ENCODE measurements at regions not wholly inside any gene's neighbourhood (a gene's known extent, or its start where the extent isn't known, plus 50 kb on each side); places are given as distances from the start of the nearest gene placed in this dataset.
"Not testable (repeated sequence)": the region's sequence is repeated elsewhere in the genome, so short reads cannot be mapped to it uniquely, and the experiment has no call there.

DNA sequence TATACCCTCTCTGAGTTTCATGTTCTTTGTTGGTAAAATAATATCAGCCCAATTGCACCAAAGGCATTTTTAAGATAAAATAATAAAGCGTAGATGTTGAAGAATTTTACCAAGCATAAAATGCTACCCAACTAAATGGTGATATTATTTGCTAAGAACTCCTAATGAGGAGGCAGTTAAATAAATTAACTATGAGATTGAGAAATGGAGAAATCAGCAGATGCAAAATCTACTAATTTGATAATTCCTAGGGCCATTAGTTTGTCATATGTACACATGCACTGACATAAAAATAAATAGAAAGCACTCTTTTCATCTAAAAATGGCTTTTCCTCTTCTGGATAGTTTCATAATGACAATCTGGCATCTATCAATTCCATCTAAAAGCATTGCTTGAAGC lies 681.5 kb upstream of the FAM98A start:
- no peak for DNase-seq (ENCODE audit: extremely low read depth, low read depth)

DNA sequence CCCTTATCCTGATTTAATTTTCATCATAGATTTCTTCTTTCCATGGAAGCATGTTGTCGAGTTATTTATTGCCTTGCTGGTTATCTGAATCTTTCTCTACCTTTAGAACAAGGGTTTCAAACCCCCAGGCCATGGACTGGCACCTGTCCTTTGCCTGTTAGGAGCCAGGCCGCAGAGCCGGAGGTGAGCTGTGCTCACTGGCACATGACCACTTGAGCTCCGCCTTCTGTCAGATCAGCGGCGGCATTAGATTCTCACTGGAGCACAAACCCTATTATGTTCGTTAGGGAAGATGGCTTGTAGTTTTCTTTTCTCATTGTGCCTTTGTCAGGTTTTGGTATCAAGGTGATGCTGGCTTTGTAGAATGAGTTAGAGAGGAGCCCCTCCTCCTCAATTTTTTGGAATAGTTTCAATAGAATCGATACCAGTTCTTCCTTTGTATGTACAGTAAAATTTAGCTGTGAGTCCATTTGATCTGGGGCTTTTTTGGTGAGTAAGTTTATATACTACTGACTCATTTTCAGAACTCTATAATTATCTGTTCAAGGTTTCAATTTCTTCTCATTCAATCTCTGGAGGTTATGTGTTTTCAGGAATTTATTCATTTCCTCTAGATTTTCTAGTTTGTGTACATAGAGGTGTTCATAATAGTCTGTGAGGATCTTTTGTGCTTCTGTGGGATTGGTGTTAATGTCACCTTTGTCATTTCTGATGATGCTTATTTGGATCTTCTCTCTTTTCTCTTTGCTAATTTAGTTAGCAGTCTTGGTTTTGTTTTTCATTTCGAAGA lies 668.0 kb upstream of the FAM98A start:
- no peak for DNase-seq (ENCODE audit: extremely low read depth, low read depth)

DNA sequence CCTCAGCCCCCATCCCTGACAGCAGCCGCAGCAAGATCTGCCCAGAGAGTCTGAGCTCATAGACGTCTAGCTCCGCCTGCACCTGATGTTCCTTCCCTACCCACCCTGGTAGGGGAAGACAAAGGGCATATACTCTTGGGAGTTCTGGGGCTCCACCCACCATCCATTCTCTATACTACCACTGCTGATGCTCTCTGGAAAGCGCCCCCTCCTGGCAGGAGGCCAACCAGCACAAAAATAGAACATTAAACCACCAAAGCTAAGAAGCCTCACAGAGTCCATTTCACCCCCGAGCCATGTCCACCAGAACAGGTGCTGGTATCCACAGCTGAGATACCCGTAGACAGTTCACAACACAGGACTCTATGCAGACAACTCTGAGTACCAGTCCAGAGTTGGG lies 662.6 kb upstream of the FAM98A start:
- no peak for DNase-seq (ENCODE audit: extremely low read depth, low read depth)

DNA sequence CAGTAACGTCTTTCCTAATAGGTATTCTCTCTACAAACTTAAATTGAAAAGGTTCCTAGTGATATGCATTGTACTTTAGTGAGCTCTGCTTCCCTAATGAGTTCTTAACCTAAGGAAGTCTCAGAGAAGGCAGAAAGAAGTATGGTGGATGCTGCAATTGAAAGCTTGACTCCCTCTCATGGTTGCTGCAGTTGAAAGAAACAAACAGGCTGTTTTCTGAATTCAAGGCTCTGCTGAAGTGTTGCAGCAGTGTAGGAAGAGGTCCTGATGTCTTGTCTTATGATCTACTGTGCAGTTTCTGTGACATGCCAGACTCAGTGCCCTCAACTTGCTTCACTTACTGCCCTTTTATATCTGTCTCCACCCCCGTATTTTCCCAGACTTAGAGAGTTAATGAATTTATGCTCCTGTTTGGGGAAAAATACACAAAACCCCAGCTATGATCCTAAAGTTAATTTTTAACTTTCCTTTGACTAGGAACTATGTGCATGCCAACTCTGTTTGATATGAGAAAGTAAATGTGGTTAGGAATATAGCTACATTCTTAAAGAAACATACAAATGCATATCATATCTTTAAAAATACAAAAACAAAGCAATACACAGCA lies 655.3 kb upstream of the FAM98A start:
- no peak for DNase-seq (ENCODE audit: extremely low read depth, low read depth)

DNA sequence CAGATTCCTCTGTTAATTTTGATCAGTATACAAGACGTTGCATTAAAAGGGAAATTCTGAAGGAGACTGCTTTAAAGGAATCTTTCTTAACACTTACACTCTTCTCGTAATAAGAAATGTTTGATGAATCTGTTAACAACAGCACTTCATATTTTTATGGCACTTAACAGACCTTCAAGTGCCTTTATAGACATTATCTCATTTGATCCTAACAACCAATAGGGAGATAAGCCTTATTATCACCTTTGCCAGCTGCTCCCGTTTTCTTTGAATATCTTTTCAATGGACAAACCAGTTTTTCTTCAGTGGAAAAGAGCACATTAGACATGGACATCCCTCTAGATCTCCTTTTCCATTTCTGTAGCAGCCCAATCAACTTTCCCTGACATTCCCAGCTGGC lies 653.0 kb upstream of the FAM98A start:
- no peak for DNase-seq (ENCODE audit: extremely low read depth, low read depth)

DNA sequence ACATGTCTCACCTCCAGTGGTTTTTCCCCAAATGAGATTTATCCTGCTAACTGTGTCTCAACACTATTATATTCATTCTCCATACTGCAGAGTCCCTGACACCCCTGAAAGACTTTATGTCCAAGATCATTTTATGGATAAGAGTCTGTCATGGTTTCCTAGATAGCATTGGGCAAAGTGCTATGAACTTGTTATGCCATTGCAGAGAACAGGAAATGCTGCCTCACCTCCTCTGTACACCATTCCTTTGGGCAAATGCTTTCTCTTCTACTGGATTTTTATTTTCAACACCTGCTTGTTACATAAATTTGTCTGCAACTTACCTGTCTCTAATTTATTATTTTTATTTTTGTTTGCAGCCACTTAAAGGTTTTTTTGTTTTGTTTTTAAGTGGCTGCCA lies 652.5 kb upstream of the FAM98A start:
- no peak for DNase-seq (ENCODE audit: extremely low read depth, low read depth)

DNA sequence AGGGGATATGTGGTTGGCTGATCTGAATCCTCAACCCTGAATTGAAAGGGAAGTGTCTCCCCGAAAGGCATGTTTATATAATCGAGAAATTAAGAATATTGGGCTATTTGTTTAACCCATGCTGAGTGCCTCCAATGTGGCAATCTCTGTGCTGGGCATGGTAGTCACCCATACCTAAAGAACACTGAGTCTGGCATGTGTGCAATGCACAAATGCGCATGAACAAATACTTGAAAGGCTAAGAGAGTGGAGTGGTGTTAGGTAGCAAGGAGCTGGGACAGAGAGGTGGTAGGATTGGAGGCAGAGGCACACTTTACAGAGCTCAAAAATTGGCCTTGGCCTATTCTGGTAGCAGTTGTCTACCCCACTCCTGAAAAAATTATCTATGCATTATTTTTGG lies 645.1 kb upstream of the FAM98A start:
- no peak for DNase-seq (ENCODE audit: extremely low read depth, low read depth)

DNA sequence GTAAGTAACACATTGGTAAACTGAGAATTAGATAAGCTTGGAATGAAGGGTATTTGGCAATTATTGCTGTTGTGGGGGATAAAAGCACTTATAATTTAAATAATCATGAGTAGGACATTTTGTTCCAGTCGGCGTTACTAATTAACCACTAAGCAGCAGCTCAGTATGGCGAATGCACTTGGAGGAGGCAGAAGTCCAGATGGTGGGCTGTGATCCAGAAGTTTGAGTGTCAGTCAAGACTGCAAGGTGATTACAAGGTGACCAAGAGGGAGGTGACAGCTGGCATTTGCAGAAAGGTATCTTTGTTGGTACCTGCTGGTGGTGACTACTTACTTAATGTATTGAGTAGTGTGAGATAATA lies 643.6 kb upstream of the FAM98A start:
- no peak for DNase-seq (ENCODE audit: extremely low read depth, low read depth)

DNA sequence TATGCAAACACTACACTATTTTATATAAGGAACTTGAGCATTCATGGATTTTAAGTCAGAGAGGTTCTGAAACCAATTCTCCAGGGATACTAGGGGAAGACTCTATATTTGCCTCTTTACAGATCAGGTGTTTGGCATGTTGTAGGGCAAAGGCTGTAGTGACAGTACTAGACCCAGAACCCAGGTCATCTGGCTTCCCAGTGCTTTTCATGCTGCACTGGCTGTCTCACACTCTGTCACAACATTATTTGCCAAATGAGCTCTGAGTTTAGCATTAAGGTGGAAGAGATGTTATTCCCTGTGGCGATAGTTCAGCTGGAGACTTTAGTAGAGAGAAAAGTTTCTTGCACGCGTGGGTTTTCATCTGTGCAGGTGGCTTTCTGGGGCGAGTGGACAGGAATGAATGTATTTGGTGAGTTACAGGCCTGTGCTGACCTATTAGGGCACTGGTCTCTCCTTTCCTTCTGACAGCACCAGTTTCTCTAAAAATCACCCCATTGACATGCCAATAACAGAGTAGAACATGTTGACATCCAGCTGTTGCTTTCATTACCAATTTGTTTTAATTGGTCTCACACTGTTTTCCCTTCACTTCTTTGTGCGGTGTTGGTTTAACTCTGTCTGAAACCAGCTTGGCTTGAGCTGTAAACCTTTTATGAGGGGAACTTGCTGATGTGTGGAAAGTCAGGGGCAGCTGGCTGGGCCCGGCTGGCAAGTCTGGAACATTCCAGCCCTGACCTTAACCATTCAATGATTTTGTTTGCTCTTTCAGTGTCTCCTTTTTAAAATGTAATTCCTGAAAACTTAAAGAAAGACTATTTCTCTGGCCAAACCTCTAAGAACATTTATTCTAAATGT lies 643.0 kb upstream of the FAM98A start:
- no peak for DNase-seq (ENCODE audit: extremely low read depth, low read depth)

DNA sequence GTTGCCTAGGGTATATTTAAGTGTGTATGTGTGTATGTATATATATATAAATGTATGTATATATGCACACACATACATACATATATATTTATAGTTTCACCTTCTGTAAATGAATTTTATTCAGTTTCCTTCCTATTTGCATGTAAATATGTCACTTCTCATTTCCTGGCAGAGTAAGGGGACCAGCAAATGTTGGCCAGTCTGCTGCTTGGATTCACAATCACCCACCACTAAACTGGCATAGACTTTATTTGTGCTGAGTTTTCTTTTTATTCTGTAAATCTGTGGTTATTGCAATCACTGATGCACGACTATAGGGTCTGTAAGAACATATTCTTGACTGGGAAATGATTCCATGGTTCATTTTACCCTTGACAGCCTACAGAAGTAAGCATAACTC lies 640.4 kb upstream of the FAM98A start:
- no peak for DNase-seq (ENCODE audit: extremely low read depth, low read depth)

DNA sequence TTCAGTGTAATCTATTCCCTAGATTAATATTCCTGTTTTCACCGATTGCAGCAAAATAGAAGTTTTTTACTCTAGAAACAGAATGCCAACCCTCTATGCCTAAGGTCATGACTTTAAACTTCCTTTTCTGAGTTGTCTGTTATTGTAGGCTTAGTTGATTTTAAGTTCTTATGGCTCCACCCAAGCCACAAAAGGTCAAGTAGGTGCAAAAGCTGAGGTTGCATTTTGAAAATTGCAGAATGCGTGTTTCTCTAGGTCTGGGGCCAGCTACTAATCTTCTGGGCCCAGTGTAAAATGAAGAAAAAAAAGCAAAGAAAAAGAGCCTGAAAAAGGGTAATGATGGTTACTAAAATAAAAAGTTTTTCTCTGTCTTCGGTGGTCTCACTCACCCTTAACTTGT lies 635.7 kb upstream of the FAM98A start:
- no peak for DNase-seq (ENCODE audit: extremely low read depth, low read depth)

DNA sequence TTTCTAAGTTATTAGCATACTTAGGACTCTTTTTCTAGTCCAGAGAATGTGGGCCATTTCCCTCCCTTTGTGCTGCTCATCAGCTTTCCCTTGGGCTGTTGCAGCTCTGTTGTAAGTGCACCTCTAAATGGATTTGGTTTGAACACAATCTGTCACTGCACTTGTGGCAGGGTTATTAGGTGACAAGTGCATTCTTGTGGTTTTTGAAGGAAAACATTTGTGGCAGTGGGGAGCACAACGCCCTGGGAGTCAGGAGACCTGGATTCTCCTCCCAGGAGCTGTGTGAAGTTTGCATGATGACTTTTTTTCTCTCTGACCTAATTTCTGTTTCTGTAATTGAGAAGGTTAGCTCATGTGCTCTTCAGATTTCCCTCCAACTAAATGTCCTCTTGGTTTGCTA lies 630.9 kb upstream of the FAM98A start:
- DNase-seq (ENCODE audit: extremely low read depth, low read depth) = no peak

DNA sequence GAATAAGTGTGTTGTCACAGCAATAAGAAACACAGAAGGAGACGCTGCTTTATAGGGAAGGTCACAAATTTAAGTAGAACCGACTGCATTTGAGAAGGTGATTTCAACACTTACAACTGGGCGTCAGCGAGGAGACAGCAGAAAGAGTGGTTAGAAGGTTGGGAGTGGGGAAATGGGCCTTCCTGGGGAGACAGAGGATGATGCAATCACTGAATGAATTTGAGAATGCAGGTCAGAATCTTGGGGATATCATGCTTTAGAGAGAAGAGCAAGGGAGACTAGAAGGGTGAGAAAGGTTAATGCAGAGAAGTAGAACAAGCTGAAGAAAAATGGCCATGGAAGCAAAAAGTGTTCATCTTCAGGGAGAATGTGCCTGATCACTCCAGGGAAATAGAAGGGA lies 616.1 kb upstream of the FAM98A start:
- DNase-seq (ENCODE audit: extremely low read depth, low read depth) = no peak

DNA sequence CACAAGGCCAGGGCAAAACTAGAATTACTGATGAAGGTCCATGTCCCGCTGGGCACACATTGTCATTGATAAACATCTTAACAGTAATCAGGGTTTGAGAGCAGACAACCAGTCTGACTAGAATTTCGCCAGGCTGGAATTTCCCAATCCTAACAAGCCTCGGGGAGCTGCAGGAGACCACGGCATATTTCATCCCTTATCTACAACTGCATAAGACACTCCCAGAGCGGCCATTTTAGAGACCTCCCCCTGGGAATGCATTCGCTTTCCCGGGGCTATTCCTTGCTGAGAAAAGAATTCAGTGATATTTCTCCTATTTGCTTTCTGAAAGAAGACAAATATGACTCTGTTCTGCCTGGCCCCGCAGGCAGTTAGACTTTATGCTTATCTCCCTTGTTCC lies 611.3 kb upstream of the FAM98A start:
- not testable (repeated sequence) for DNase-seq (ENCODE audit: extremely low read depth, low read depth)

DNA sequence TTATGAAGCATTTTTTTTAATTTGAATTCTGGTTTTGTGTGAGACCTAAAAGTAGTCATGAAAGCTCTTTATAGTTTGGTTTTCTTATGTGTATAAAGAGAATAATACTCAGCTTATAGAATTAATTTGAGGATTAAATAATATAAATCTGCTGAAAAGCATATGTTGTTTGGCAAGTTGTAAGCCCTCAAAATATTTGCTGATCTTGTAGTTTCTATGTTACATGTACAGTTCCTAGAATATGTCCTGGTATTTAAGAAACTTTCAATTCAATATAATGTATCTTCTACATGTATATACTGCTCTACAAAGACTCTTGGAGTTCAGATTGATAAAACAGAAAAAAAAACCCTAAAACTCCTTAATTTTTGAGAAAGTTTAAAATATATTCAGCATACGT lies 605.5 kb upstream of the FAM98A start:
- DNase-seq (ENCODE audit: extremely low read depth, low read depth) = no peak

DNA sequence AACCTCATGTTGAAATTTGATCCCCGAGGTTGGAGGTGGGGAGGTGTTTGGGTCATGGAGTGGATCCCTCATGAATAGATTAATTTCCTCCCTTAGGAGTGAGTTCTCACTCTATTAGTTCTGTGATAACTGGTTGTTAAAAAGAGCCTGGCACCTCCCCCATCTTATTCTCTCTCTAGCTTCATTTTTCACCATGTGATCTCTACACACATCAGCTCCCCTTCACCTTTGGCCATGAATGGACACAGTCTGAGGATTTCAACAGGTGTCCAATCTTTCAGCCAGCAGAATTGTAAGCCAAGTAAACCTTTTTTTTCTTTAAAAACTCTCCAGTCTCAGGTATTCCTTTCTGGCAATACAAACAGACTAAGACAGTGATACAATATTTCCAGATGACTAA lies 602.0 kb upstream of the FAM98A start:
- DNase-seq (ENCODE audit: extremely low read depth, low read depth) = no peak

DNA sequence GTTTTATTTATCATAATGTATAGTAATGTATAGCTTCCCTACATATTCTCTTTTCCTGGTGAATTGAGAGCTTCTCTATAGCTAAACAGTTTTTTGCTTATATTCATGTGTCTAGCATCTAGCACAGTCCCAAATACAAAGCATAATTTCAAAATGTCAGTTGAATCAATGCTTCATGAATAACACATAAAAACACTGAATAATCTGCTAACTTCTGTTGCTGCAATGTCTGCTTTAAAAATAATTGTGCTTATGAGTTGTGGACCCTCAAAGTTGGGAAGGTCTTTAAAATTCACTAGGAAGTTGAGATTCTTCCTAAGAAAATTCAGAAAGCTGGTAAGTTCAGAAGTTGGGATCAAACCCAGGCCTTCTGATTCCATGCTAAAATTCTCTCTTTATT lies 600.9 kb upstream of the FAM98A start:
- no peak for DNase-seq (ENCODE audit: extremely low read depth, low read depth)

DNA sequence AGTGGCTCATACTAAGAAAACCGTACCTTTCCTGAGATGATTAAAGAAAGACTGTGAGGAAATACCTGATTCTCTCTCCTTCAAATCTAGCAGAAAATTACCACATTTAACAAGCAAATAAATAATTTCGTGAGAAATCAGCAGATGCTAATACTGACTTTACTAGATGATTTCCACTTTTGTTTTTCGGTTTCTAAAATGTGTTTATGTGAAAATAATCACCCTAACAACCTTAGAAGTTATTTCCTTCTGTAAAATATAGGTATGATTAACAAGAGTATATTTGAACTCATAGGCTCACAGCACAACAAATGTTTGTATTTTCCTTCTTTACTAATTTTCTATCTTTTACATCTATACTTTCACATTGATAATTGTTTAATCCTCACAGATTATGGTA lies 594.1 kb upstream of the FAM98A start:
- no peak for DNase-seq (ENCODE audit: extremely low read depth, low read depth)

DNA sequence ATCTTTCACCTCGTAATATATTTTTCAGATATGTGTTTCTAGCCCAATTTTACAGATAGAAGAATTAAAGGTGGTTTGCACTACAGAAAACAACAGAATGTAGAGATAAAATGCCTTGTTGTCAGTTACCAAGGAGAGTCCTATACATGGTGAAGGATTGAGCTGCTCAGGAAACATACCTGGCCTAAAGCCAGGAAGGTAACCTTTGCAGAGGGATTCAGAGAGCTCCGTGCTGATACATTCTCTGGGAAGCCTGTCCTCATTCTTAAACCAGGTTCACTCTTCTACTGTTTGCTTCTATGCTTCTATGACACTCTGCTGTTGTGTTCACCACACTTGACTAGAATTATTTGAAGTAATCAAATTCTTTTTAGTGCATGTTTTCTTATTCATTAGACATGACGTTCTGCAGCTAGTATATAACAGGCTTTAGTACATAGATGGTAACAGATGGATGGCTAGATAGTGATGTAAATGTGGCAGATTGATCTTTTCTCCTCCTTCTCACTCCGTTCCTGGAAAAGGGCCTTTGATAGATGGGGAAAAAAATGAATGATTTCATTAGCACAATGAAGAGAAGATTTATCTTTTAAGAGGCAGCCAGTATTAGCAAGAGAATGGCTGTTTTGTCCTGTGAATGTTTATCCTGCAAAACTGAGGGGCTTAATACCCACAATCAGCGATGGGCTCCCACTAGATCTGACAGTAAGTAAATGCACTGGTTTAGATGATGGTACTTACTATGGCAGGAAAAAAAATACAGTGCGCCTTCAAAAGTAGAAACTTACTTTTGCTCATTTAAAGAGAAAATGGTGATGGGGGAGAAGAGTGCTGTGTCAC lies 589.6 kb upstream of the FAM98A start:
- no peak for DNase-seq (ENCODE audit: extremely low read depth, low read depth)

DNA sequence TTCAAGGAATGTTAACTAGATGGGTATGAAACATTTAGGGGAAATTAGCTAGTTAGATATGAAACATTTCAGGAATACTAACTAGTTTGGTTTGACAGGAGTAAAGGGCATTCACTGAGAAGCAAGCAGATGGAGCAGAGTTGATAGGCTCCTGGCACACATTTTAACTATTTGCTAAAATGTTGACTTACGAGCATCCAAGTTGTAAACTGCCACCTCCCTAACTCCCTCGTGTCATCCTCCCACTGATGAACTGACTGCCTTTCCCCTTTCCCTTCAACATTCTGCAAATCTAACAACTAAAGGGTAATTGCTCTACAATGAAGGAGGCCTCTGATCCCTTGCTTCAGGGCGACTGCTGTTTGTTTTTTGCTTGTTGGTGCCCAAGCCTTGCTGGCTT lies 580.4 kb upstream of the FAM98A start:
- DNase-seq (ENCODE audit: extremely low read depth, low read depth) = no peak

DNA sequence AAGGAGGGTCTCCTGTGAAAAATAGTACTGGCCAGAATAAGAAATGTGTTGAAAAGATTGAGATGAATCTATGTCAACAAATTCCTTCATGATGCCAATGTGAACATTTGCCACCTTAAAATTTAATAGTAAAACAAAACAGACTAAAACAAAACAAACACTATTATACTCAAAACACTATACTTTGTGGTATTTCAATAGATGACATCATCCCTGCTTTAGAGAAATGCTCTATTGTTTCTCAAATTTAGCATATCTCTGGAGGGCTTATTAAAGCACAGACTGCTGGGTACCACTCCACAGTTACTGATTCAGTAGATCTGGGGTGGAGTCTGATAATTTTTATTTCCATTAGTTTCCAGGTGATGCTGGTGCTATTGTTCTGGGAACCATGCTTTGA lies 579.4 kb upstream of the FAM98A start:
- DNase-seq (ENCODE audit: extremely low read depth, low read depth) = no peak
